Fibroblast of the conjunctiva (primary cell): ENCODE measurements at regions not wholly inside any gene's neighbourhood (a gene's known extent, or its start where the extent isn't known, plus 50 kb on each side); places are given as distances from the start of the nearest gene placed in this dataset.

Experiments used
- DNase-seq: peaks from one replicate; pipeline ENCODE4 v3.0.0-alpha.2; 2010; ENCODE audit warnings: low read depth

DNA sequence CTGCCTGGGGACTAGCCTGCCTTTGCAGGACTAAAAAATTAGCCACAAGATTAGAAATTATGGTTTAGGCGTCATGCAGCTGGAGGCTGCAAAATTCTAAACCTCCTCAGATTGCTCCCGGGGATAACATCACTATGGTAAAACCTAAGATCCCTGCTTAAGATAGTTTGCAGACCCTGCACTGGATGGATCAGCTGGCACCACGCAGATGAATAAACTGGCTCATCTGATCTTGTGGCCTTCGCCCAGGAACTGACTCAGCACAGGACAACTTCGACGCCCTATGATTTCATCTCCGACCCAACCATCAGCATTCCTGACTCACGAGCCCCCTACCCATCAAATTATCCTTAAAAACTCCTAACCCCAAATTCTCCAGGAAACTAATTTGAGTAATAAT lies 482.4 kb downstream of the SPRY1 start:
- DNase-seq: no peak

DNA sequence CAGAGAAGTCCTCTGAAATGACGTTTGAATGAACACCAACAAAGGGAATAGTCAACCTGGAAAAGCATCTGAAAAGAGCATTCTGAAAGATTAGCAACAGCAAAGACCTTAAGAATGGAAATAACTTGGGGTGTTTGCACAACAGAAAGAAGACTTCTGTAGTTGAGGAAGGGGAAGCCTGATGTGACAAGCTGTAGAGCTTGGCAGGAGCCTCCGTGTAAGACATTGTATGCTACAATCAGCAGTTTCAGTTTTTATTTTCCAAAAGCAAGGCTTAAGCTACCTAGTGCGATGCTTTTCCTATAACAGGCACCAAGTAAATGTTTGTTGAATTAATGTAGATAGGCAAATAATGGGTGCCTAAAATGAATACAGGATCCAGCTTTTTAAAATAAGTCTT lies 484.0 kb downstream of the SPRY1 start:
- DNase-seq: no peak

DNA sequence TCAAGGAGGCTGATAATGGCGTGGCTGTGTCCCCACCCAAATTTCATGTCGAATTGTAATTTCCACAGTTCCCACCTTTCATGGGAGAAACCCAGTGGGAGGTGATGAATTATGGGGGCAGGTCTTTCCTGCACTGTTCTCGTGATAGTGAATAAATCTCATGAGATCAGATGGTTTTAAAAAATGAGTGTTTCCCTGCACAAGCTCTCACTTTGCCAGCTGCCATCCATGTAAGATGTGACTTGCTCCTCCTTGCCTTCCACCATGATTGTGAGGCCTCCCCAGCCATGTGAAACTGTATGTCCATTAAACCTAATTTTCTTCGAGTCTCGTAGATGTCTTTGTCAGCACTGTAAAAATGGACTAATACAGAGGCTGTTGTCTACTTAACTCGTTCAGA lies 488.3 kb downstream of the SPRY1 start:
- no peak for DNase-seq

GRCh38 chr4:123889507-123889906 lies 492.9 kb downstream of the SPRY1 start:
- no peak for DNase-seq

GRCh38 chr4:123890889-123891288 lies 494.3 kb downstream of the SPRY1 start:
- DNase-seq: no peak

GRCh38 chr4:123891881-123892280 lies 495.3 kb downstream of the SPRY1 start:
- no peak for DNase-seq

GRCh38 chr4:123892368-123892976 lies 495.9 kb downstream of the SPRY1 start:
- DNase-seq: no peak

GRCh38 chr4:123893011-123893981 lies 496.7 kb downstream of the SPRY1 start:
- DNase-seq: peak; percentile 27

GRCh38 chr4:123896446-123897071 lies 500.0 kb downstream of the SPRY1 start:
- DNase-seq: no peak

DNA sequence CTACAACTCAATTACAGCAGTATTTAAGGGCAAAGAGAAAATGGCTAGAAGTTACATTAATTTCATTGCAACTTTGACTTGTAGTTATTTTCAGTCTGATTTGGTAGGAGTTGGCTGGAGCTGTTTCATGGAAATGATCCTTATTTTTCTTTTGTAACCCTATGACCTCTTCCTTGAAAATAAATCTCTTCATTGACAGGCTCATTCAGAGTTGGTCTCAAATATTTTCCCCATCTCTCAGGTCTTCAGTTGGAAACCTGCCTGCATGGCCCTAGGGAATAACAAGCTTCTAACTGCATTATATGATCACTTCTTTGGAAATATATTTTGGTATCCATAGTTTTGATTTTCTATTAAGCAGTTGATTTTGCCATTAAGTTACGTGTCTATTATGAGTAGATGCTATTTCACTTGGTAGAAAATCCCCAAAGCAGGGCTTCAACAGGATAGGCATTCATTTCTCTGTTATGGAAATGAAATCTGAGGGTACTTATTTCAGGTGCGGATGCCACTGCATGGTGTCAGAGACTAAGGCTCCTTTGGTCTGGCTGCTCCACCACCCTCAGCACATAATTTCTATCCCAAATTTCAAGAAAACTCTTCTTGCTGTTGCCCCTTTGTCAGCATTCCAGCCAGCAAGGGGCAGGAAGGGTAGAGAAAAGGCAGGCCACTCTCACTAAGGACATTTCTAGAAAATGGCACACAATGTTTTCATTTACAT lies 502.5 kb downstream of the SPRY1 start:
- no peak for DNase-seq

- DNase-seq: no peak
Observed at GRCh38 chr4:123904882-123905281, 508.3 kb downstream of the SPRY1 start.

GRCh38 chr4:123913598-123913997 lies 517.0 kb downstream of the SPRY1 start:
- no peak for DNase-seq

DNA sequence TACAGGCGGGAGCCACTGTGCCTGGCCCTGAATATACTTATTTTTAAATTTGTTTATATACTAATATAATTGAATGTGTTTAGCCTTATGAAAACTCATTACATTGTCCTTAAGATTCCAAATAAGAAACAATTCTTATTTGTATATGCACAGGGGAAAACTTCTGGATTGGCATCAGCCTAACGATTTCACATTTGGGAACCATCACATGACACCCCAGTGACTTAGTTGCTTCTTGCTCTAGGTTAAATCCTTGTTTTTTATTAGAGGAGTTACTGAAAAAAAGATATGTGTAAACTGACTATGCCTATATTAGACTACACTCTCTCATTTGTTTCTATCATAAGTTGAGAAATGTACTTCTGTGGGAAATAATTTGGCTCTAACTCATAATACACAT lies 520.2 kb downstream of the SPRY1 start:
- no peak for DNase-seq

DNA sequence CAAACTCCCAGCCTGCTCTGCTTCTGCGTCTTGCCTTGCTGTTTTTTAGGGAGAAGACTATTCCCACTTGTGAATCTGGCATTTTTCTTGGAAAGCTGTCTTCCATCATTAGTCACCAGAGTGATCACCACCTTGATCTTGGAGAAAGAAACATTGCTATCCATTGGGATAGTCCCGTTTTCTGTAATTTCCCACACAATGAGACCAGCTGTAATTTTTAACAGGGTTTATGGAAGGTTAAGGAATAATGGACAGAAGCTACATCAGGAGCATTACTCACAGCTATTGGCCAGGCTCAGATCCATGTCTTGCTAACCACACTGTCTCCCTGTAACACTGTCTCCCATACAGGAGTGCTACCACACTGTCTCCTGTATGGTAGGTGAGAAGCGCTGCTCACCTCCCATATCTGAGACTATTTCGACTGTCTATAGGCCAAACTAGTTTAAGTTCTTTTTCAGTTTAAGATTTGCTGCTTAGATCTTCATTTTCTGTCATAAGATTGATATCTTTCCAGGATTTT lies 523.0 kb downstream of the SPRY1 start:
- DNase-seq: no peak

- no peak for DNase-seq
Observed at GRCh38 chr4:123921339-123921738, 524.7 kb downstream of the SPRY1 start.

DNA sequence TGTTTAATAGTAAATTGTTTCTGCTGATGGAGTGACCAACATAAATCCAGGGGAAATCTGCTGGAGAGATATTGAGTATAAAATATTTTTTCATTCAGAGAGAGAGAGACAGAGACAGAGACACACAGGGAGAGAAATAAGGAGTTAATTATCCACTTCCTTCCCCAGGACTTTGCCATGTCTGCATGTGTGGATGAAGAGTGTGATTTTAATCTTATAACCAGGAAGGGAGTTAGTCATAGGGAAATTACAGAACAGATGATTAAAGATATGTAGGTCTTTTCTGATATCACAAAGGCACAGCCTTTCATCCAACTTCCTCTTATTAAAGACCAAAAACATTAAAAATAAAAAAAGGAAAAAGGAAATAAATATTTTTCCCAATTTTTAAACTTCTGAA lies 526.3 kb downstream of the SPRY1 start:
- no peak for DNase-seq

DNA sequence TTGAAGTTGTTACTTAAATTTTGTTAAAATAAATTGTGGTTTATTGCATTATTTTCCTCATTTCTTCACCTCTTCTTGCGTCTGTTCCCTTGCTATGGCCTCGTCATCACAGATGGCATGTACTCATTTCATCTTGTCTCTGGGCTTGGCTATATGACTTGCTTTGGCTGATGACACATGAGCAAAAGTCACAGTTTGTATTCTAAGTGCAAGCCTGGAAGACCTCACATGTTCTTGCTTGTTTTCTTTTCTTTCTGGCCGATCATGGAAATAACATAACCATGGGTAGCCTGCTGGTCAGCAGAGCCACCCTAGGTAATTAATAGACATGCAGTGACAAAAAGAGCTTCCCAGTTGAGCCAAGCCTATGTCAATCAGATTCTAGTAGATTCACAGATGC lies 527.9 kb downstream of the SPRY1 start:
- no peak for DNase-seq

DNA sequence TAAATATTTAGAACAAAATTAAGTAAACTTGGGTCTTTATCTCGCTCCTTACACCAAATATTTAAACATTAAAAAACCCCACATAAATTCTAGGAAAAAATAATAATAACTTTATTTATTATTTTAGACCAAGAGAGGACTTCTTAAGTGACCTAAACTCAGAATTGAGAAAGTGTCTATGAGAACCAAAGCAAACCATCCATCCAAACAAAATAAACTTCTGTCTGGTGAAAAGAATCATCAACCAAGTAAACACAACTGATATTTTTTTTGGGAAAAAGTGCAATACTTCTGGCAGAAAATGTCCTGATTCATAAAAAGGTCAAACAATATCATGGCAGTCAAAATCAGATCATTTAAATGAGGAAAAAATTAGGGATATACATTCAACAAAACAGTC lies 533.0 kb downstream of the SPRY1 start:
- DNase-seq: no peak

- no peak for DNase-seq
Observed at GRCh38 chr4:123930996-123931395, 534.4 kb downstream of the SPRY1 start.

DNA sequence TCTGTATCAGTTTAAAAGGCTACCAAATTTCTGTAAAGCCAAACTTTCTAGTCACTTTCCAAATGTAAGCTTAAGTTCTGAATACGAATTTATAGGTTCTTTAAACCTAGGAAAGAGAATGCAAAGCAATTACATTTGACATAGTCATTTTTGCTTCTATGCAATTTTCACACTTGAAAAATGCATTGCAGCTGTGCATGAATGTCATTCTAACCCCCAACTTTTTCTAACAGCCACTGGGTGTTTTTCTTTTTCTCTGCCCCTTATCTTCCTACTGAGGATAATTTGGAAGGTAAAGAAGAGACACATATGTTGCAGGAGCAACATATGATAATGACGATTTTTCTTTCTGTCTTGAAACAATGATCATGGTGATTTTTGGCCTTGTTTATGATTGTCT lies 537.5 kb downstream of the SPRY1 start:
- no peak for DNase-seq

GRCh38 chr4:123936621-123937043 lies 540.0 kb downstream of the SPRY1 start:
- no peak for DNase-seq

DNA sequence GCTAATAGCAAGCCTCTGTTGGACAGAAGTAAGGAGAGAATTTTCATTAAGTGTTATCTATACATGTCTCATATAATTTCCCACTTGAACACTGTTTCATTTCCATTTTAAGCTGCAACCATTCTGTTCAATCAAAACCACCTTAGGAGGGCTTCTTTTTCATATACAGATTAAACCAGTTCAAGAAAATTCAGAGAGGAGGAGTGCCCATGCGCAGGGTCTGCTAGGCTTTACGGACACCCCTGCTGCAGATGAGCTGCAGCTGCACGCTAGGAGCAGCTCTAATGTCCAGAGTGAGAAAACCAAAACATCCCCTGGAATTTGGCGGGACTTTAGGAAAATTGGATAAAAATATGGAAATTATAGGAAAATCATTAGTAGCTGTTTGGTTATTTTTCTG lies 541.0 kb downstream of the SPRY1 start:
- no peak for DNase-seq
